H54 (cell line): ENCODE measurements at regions not wholly inside any gene's neighbourhood (a gene's known extent, or its start where the extent isn't known, plus 50 kb on each side); places are given as distances from the start of the nearest gene placed in this dataset.

Experiments
- DNase-seq: peaks from one replicate; pipeline ENCODE4 v3.0.0; 2011; ENCODE audit warnings: low spot score, mixed read lengths; ENCODE audit not compliant: insufficient read length
- FAIRE-seq: peaks from 3 replicates; lab custom pipeline; 2011; peaks lifted over from hg19 to GRCh38; lab: Jason Lieb, UNC
- POLR2A ChIP-seq: IDR thresholded peaks from 2 replicates; pipeline ENCODE4 v1.6.1; 2011; ENCODE audit warnings: low read depth, mild to moderate bottlenecking, low read length

DNA sequence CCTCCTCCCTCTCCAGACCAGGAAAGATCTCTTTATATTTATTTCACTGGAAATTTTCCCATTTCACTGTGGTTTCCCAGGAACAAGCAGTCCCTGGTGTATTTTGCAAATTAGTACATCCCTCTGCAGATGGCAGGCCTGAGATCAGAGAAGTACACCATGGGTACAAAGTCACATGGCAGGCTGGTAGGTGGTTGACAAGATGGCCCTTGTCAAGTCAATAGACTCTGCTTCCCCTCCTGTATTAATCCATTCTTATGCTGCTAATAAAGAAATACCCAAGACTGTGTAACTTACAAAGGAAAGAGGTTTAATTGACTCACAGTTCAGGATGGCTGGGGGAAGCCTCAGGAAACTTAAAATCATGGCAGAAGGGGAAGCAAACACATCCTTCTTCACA, 51.6 kb upstream of the KSR1 start:
- DNase-seq (no peak), FAIRE-seq (no peak)
- no peak for TF ChIP-seq POLR2A
